ENCODE measurements at regions not wholly inside any gene's neighbourhood (a gene's known extent, or its start where the extent isn't known, plus 50 kb on each side); places are given as distances from the start of the nearest gene placed in this dataset.

GRCh38 chr17:54220829-54221228 lies 398.1 kb downstream of the KIF2B start:
- intact Hi-C loops (cut with micrococcal nuclease): no loop called here
- Histone ChIP-seq H3K27me3 (ENCODE audit: insufficient read depth, low read length) (no peaks in the 10 kb centered on the region), H3K27ac (ENCODE audit: low read depth, low read length) (no peak overlapping the region), H3K9me3 (ENCODE audit: control insufficient read depth in 1 of 2, insufficient read depth in 1 of 2, low read depth in 1 of 2, low read length in 2 of 2) (peaks cover 52 to 68% of the 10 kb centered on the region in 2 experiments; a peak in 3 of 4 replicates), H3K9ac (ENCODE audit: low read length) (no peak overlapping the region), H3K36me3 (ENCODE audit: control insufficient read depth in 1 of 2, insufficient read depth in 2 of 2, low read length in 2 of 2) (no peaks in the 10 kb centered on the region), H3K9me2 (ENCODE audit: insufficient read depth) (no peaks in the 10 kb centered on the region), H3K4me1 (ENCODE audit: control insufficient read depth in 1 of 2, insufficient read depth in 2 of 2, low read length in 2 of 2) (no peaks in the 10 kb centered on the region), H2AFZ (ENCODE audit: low read depth, low read length, poor library complexity, severe bottlenecking) (no peak overlapping the region), H4K20me1 (ENCODE audit: insufficient read depth) (no peaks in the 10 kb centered on the region), H3K4me2 (ENCODE audit: low read length) (no peak overlapping the region), H3K4me3 (replicated peaks in 1 of 2; ENCODE audit: low read depth in 1 of 2, low read length in 2 of 2) (no peak overlapping the region), H3K79me2 (ENCODE audit: insufficient read depth, low read length) (no peaks in the 10 kb centered on the region)
- DNase-seq (ENCODE audit: low read depth, low spot score) (no peak), ATAC-seq (no peak)
- TF ChIP-seq JUND (IDR thresholded peaks at IDR 0.05) (no peak), SIN3A (IDR thresholded peaks at IDR 0.05; ENCODE audit: low read depth) (no peak), POLR2AphosphoS5 (IDR thresholded peaks at IDR 0.05; ENCODE audit: low read depth, low read length) (no peak), CEBPB (IDR thresholded peaks at IDR 0.05; ENCODE audit: low read depth) (no peak), ZBTB33 (IDR thresholded peaks at IDR 0.05; ENCODE audit: extremely low read depth, insufficient replicate concordance, low read length) (no peak), EZH2phosphoT487 (IDR thresholded peaks at IDR 0.05; ENCODE audit: borderline replicate concordance) (no peak)
- ChIA-PET POLR2A (no interaction called here), RAD21 (ENCODE audit: low non-redundant PET in 1 of 2, low total read pairs in 2 of 2, uncharacterized antibody in 2 of 2, unreplicated experiment in 2 of 2) (no interaction called here), CTCF (no interaction called here)
- BruUV-seq (replicated peaks): no TSS peak

- RAD21 ChIA-PET (ENCODE audit: low non-redundant PET in 1 of 2, low total read pairs in 2 of 2, uncharacterized antibody in 2 of 2, unreplicated experiment in 2 of 2): no interaction called here
- CTCF ChIA-PET: no interaction called here
- no peaks in the 10 kb centered on the region for H3K36me3 ChIP-seq (ENCODE audit: control insufficient read depth in 1 of 2, insufficient read depth in 2 of 2, low read length in 2 of 2)
- intact Hi-C loops (cut with micrococcal nuclease): no loop called here
- H3K4me2 ChIP-seq (ENCODE audit: low read length): no peak overlapping the region
- BruUV-seq (replicated peaks): no TSS peak
- H3K4me1 ChIP-seq (ENCODE audit: control insufficient read depth in 1 of 2, insufficient read depth in 2 of 2, low read length in 2 of 2): no peaks in the 10 kb centered on the region
- POLR2A ChIA-PET: no interaction called here
- H3K27ac ChIP-seq (ENCODE audit: low read depth, low read length): no peak overlapping the region
- no peaks in the 10 kb centered on the region for H4K20me1 ChIP-seq (ENCODE audit: insufficient read depth)
- H2AFZ ChIP-seq (ENCODE audit: low read depth, low read length, poor library complexity, severe bottlenecking): no peak overlapping the region
- no peaks in the 10 kb centered on the region for H3K79me2 ChIP-seq (ENCODE audit: insufficient read depth, low read length)
- DNase-seq (ENCODE audit: low read depth, low spot score): no peak
- H3K27me3 ChIP-seq (ENCODE audit: insufficient read depth, low read length): no peaks in the 10 kb centered on the region
- no peak for ATAC-seq
- TF ChIP-seq YY1 (IDR thresholded peaks at IDR 0.05; ENCODE audit: extremely low read depth, insufficient replicate concordance, low read depth, low read length) (no peak), EZH2 (IDR thresholded peaks at IDR 0.05) (no peak)
- no peak overlapping the region for H3K9ac ChIP-seq (ENCODE audit: low read length)
- no peak overlapping the region for H3K4me3 ChIP-seq (replicated peaks in 1 of 2; ENCODE audit: low read depth in 1 of 2, low read length in 2 of 2)
- no peaks in the 10 kb centered on the region for H3K9me2 ChIP-seq (ENCODE audit: insufficient read depth)
- peaks cover 51 to 70% of the 10 kb centered on the region in 2 experiments; a peak in 3 of 4 replicates for H3K9me3 ChIP-seq (ENCODE audit: control insufficient read depth in 1 of 2, insufficient read depth in 1 of 2, low read depth in 1 of 2, low read length in 2 of 2)
These were observed 398.8 kb downstream of the KIF2B start for GRCh38 chr17:54221499-54221898.
